Hepatocyte (in vitro differentiated cells): ENCODE measurements at regions not wholly inside any gene's neighbourhood (a gene's known extent, or its start where the extent isn't known, plus 50 kb on each side); places are given as distances from the start of the nearest gene placed in this dataset.

ENCODE experiments used
- EZH2 ChIP-seq: fragments of 200-600 bp; sonication (generic); IDR thresholded peaks from 2 replicates; pipeline ENCODE4 v1.6.1; 2016; ENCODE audit warnings: antibody characterized with exemption, mild to moderate bottlenecking, borderline replicate concordance
- EZH2phosphoT487 ChIP-seq: fragments of 200-600 bp; sonication (generic); IDR thresholded peaks from one replicate; pipeline ENCODE4 v1.6.1; 2018; ENCODE audit warnings: antibody characterized with exemption, mild to moderate bottlenecking, low read depth, moderate library complexity; ENCODE audit not compliant: unreplicated experiment, severe bottlenecking
- TF ChIP-seq, protein P1 (sequence below): fragments of 200-600 bp; sonication (generic); IDR thresholded peaks from 2 replicates; pipeline ENCODE4 v1.5.1; 2016; ENCODE audit warnings: antibody characterized with exemption, mild to moderate bottlenecking; ENCODE audit not compliant: poor library complexity

DNA sequence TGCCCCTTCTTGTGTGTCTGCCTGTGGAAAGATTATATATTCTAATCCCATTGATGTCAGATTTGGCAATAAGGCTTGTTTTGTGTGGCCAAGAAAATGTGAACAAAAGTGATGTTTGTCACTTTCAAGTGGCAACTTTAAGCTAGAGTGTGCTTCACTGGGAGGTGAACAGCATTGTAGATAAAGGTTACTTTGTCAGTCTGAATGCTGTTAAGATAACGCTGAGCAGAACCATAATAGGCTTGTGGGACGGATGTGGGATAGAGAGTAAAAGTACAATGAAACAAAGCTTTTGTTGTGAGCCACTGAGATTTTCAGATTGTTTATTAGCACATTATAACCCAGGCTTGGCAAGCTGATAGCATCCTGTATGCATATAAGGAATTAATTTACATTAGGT, 303.8 kb upstream of the MAN1A1 start:
- TF ChIP-seq, protein P1, sequence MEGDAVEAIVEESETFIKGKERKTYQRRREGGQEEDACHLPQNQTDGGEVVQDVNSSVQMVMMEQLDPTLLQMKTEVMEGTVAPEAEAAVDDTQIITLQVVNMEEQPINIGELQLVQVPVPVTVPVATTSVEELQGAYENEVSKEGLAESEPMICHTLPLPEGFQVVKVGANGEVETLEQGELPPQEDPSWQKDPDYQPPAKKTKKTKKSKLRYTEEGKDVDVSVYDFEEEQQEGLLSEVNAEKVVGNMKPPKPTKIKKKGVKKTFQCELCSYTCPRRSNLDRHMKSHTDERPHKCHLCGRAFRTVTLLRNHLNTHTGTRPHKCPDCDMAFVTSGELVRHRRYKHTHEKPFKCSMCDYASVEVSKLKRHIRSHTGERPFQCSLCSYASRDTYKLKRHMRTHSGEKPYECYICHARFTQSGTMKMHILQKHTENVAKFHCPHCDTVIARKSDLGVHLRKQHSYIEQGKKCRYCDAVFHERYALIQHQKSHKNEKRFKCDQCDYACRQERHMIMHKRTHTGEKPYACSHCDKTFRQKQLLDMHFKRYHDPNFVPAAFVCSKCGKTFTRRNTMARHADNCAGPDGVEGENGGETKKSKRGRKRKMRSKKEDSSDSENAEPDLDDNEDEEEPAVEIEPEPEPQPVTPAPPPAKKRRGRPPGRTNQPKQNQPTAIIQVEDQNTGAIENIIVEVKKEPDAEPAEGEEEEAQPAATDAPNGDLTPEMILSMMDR = no peak
- TF ChIP-seq EZH2 = no peak
- TF ChIP-seq EZH2phosphoT487 = no peak
